Body of pancreas (tissue), 4 donors: ENCODE measurements at regions not wholly inside any gene's neighbourhood (a gene's known extent, or its start where the extent isn't known, plus 50 kb on each side); places are given as distances from the start of the nearest gene placed in this dataset.

ENCODE experiments used
- ATAC-seq: fragments of 150-250 bp; one replicate; pipeline ENCODE4 v1.9.1; 2016
- DNase-seq, 4 donors: peaks; one replicate each; pipeline ENCODE4 v3.0.0-alpha.2; 2019
- H3K27ac ChIP-seq, 4 donors: fragments of 200-600 bp; sonication (generic); 1 replicate in 3 of 4; 2 replicates in 1 of 4; pipeline versions ENCODE4 v1.5.1 to v1.6.1; 2016 to 2019; ENCODE audit warnings: mild to moderate bottlenecking in 1 of 4, mixed read lengths in 1 of 4, moderate library complexity in 1 of 4
- H3K27me3 ChIP-seq, 2 donors: fragments of 200-600 bp; sonication (generic); one replicate each; pipeline ENCODE4 v1.6.0; 2016; ENCODE audit warnings: mild to moderate bottlenecking in 1 of 2
- H3K36me3 ChIP-seq, 2 donors: fragments of 200-600 bp; sonication (generic); replicated peaks in 1 of 2; 2 replicates each; pipeline ENCODE4 v1.5.1; 2016; ENCODE audit warnings: low read depth in 2 of 2; ENCODE audit not compliant: insufficient read depth in 1 of 2
- H3K4me1 ChIP-seq: fragments of 200-600 bp; sonication (generic); one replicate; pipeline ENCODE4 v1.6.0; 2016
- H3K4me3 ChIP-seq, 2 donors: fragments of 200-600 bp; sonication (generic); 1 replicate in 1 of 2; 2 replicates in 1 of 2; pipeline ENCODE4 v1.5.1; 2016 to 2019
- H3K9me3 ChIP-seq, 3 donors: fragments of 200-600 bp; sonication (generic); 1 replicate in 2 of 3; 2 replicates in 1 of 3; pipeline ENCODE4 v1.5.1; 2016
- CTCF ChIP-seq, 7 experiments: fragments of 450-650 bp in 4 of 7; fragments of 200-600 bp in 3 of 7; sonication (generic) in 3 of 7; IDR thresholded peaks; one replicate each; pipeline ENCODE4 v1.5.1; 2016 to 2019; ENCODE audit warnings: antibody characterized with exemption in 7 of 7
- POLR2A ChIP-seq, 3 donors: fragments of 450-650 bp; IDR thresholded peaks; one replicate each; pipeline ENCODE4 v1.6.1; 2016; ENCODE audit warnings: antibody characterized with exemption in 3 of 3, mild to moderate bottlenecking in 2 of 3
- WGBS, 2 donors: methylation state at CpG; one replicate each; pipeline ENCODE4 v1.1.5; 2017; 5-methylcytosine and 5-hydroxymethylcytosine counted together
- intact Hi-C: fragments of 100-400 bp; cut with DNase I; formaldehyde crosslinking; loops from one replicate; pipeline ENCODE4 v1.15.1; 2023

DNA sequence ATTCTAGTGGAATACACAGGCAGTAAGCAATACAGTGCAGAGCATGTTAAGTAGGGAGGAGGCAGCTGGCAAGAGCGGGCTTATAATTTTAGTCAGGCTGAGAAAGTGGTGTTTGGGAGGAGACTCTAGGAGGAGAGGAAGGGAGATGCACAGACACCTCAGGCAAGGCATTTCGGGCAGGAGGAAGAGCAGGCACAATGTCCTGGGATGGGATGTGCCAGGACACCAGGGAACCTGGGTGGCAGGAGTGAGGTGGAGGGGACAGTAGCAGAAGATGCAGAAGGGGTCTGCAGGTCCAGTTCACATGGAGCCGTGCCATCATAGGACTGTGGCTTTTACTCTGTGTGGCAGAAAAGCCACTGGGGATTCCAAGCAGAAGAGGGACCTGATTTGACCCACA, 143.7 kb upstream of the FSTL4 start:
- no peak overlapping the region for H3K27ac ChIP-seq
- ATAC-seq (no peak), DNase-seq (no peak)
- H3K9me3 ChIP-seq = no peaks in the 10 kb centered on the region
- TF ChIP-seq CTCF (IDR thresholded peaks at IDR 0.05) (no peak), POLR2A (IDR thresholded peaks at IDR 0.05) (no peak)
- no peaks in the 10 kb centered on the region for H3K36me3 ChIP-seq
- H3K4me1 ChIP-seq = no peaks in the 10 kb centered on the region
- WGBS, 2 donors = 67 to 73% methylated on average over 3 of the region's 3 CpGs
- H3K27me3 ChIP-seq = no peaks in the 10 kb centered on the region
- H3K4me3 ChIP-seq = no peak overlapping the region
- intact Hi-C loops = loop anchor here (10.0 kb wide), 1 partner anchor 119 kb away; no protein-coding TSS in a partner anchor

DNA sequence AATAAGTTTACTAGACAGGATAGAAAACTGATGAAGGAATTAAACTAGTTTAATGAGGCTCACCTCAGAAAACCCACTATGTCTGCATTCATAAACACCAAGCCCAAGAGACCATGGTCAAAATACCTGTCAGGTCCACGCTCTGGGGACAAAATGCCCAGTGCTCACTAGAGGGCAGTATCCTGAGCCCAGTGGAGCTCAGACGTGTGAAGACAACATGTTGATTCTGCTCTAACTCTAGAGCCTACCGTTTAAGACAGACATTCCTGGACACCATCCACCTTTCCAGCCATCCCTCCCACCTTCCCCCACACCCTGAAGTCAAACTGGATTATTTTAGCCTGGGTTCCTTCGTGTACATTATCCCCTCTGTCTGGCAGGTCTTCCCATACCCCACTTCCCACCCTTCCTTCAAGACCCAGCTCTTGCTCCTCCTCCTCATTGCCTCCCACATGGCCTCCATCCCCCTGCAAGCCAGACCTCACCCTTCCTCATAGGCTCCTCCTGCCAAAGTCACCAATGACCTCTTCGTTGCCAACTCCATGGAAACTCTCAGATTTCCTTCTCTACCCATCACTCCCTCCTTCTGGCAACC, 142.3 kb upstream of the FSTL4 start:
- Histone ChIP-seq H3K27ac (no peak overlapping the region), H3K27me3 (no peaks in the 10 kb centered on the region), H3K9me3 (no peaks in the 10 kb centered on the region), H3K4me3 (no peak overlapping the region), H3K4me1 (no peaks in the 10 kb centered on the region), H3K36me3 (no peaks in the 10 kb centered on the region)
- DNase-seq = peak; percentile 50 to 56 (median 56)
- TF ChIP-seq CTCF (IDR thresholded peaks at IDR 0.05) (peak; percentile 50 to 70 (median 66)), POLR2A (IDR thresholded peaks at IDR 0.05) (no peak)
- peak; percentile 45 for ATAC-seq
- 15 to 19% methylated on average over 5 of the region's 5 CpGs for WGBS, 2 donors
- intact Hi-C loops = loop anchor here (10.0 kb wide), 1 partner anchor 120 kb away; no protein-coding TSS in a partner anchor

DNA sequence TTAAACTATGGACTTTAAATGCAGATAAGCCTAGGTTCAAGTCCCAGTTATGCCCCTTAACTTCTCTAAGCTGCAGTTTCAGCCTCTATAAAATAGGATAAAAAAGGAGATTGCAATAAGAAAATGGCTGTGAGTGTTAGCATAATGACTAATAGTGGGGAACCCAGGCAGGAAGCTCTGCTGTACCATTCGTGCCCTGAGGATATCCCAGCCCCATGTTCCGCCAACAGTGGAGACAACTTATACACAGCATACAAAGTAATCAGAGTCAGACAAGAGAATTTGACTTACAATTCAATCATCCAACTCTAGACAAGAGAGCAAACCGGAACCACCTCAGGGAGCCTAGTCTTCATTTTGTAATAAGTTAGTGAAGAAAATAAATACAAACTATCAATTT, 141.5 kb upstream of the FSTL4 start:
- DNase-seq (no peak), ATAC-seq (no peak)
- no peaks in the 10 kb centered on the region for H3K4me1 ChIP-seq
- H3K27ac ChIP-seq = no peak overlapping the region
- no peaks in the 10 kb centered on the region for H3K27me3 ChIP-seq
- TF ChIP-seq CTCF (IDR thresholded peaks at IDR 0.05) = no peak
- TF ChIP-seq POLR2A (IDR thresholded peaks at IDR 0.05) = no peak
- H3K36me3 ChIP-seq = no peaks in the 10 kb centered on the region
- no peaks in the 10 kb centered on the region for H3K9me3 ChIP-seq
- WGBS, 2 donors = 51 to 52% methylated on average over 3 of the region's 3 CpGs
- no peak overlapping the region for H3K4me3 ChIP-seq
- intact Hi-C loops = loop anchor here (10.0 kb wide), 1 partner anchor 121 kb away; no protein-coding TSS in a partner anchor

- Histone ChIP-seq H3K4me1 (no peaks in the 10 kb centered on the region), H3K36me3 (no peaks in the 10 kb centered on the region), H3K9me3 (no peaks in the 10 kb centered on the region), H3K27ac (no peak overlapping the region), H3K27me3 (no peaks in the 10 kb centered on the region), H3K4me3 (no peak overlapping the region)
- ATAC-seq = no peak
- TF ChIP-seq POLR2A (IDR thresholded peaks at IDR 0.05) (no peak), CTCF (IDR thresholded peaks at IDR 0.05) (no peak)
- DNase-seq = no peak
- intact Hi-C loops = loop anchor here (10.0 kb wide), 1 partner anchor 123 kb away; no protein-coding TSS in a partner anchor
- WGBS, 2 donors = 82 to 83% methylated on average over 5 of the region's 5 CpGs
Measured at GRCh38 chr5:133751846-133752245, 139.5 kb upstream of the FSTL4 start.

- no peak overlapping the region for H3K4me3 ChIP-seq
- no peak for ATAC-seq
- no peaks in the 10 kb centered on the region for H3K9me3 ChIP-seq
- H3K27ac ChIP-seq = no peak overlapping the region
- DNase-seq = no peak
- H3K4me1 ChIP-seq = no peaks in the 10 kb centered on the region
- WGBS, 2 donors = 64 to 76% methylated on average over 7 of the region's 7 CpGs
- no peaks in the 10 kb centered on the region for H3K36me3 ChIP-seq
- TF ChIP-seq CTCF (IDR thresholded peaks at IDR 0.05) = no peak
- TF ChIP-seq POLR2A (IDR thresholded peaks at IDR 0.05) = no peak
- intact Hi-C loops = loop anchor here (10.0 kb wide), 1 partner anchor 123 kb away; no protein-coding TSS in a partner anchor
- H3K27me3 ChIP-seq = no peaks in the 10 kb centered on the region
Measured at GRCh38 chr5:133751421-133751820, 139.1 kb upstream of the FSTL4 start.
